ENCODE measurements at regions not wholly inside any gene's neighbourhood (a gene's known extent, or its start where the extent isn't known, plus 50 kb on each side); places are given as distances from the start of the nearest gene placed in this dataset.

GRCh38 chr16:6407596-6407995 lies 925.0 kb upstream of the RBFOX1 start:
- intact Hi-C loops (cut with micrococcal nuclease), result no loop called here
- Histone ChIP-seq H2AFZ (ENCODE audit: low read length) (no peak overlapping the region), H3K36me3 (ENCODE audit: low read depth, low read length) (no peaks in the 10 kb centered on the region), H3F3A (ENCODE audit: low read length, unreplicated experiment) (no peaks in the 10 kb centered on the region), H3K9me3 (ENCODE audit: low read length) (no peaks in the 10 kb centered on the region), H3K4me2 (ENCODE audit: low read length) (no peak overlapping the region), H3K79me2 (ENCODE audit: low read length) (no peaks in the 10 kb centered on the region), H4K20me1 (ENCODE audit: low read length) (no peaks in the 10 kb centered on the region), H3K4me3 (ENCODE audit: low read length) (no peak overlapping the region), H3K9me2 (replicated peaks; ENCODE audit: low read length) (no peaks in the 10 kb centered on the region), H3K27me3 (ENCODE audit: low read length) (no peaks in the 10 kb centered on the region), H3K4me1 (ENCODE audit: insufficient read depth, low read length) (no peaks in the 10 kb centered on the region), H3K27ac (ENCODE audit: low read length) (no peak overlapping the region), H3K9ac (ENCODE audit: low read length) (no peak overlapping the region)
- ChIA-PET POLR2A (ENCODE audit: unreplicated experiment) (no interaction called here), CTCF (no interaction called here)
- no peak for DNase-seq
- no peak for ATAC-seq
- TF ChIP-seq CTCF (conservative IDR thresholded peaks at IDR 0.05; ENCODE audit: low read depth, low read length), result no peak
- TF ChIP-seq EZH2 (IDR thresholded peaks at IDR 0.05; ENCODE audit: low read length, unreplicated experiment), result no peak
- BruUV-seq (replicated peaks), result no TSS peak

- CTCF ChIA-PET, result no interaction called here
- Histone ChIP-seq H3K4me2 (ENCODE audit: low read length) (no peak overlapping the region), H3F3A (ENCODE audit: low read length, unreplicated experiment) (no peaks in the 10 kb centered on the region), H2AFZ (ENCODE audit: low read length) (no peak overlapping the region), H3K79me2 (ENCODE audit: low read length) (no peaks in the 10 kb centered on the region), H3K27me3 (ENCODE audit: low read length) (no peaks in the 10 kb centered on the region), H3K9me2 (replicated peaks; ENCODE audit: low read length) (no peaks in the 10 kb centered on the region), H3K9me3 (ENCODE audit: low read length) (0 out of 2 replicates have a peak, but pooled peaks cover 5% of the 10 kb centered on the region), H3K36me3 (ENCODE audit: low read depth, low read length) (no peaks in the 10 kb centered on the region), H3K27ac (ENCODE audit: low read length) (no peak overlapping the region), H3K4me3 (ENCODE audit: low read length) (no peak overlapping the region), H3K4me1 (ENCODE audit: insufficient read depth, low read length) (no peaks in the 10 kb centered on the region), H4K20me1 (ENCODE audit: low read length) (no peaks in the 10 kb centered on the region), H3K9ac (ENCODE audit: low read length) (no peak overlapping the region)
- no TSS peak for BruUV-seq (replicated peaks)
- POLR2A ChIA-PET (ENCODE audit: unreplicated experiment), result no interaction called here
- no peak for TF ChIP-seq EZH2phosphoT487 (IDR thresholded peaks at IDR 0.05; ENCODE audit: borderline replicate concordance, low read length)
- TF ChIP-seq CTCF (conservative IDR thresholded peaks at IDR 0.05; ENCODE audit: low read depth, low read length), result no peak
- ATAC-seq (no peak), DNase-seq (no peak)
- intact Hi-C loops (cut with micrococcal nuclease), result no loop called here
Measured at GRCh38 chr16:6406028-6406427, 926.6 kb upstream of the RBFOX1 start.

GRCh38 chr16:6382924-6383459 lies 949.7 kb upstream of the RBFOX1 start:
- Histone ChIP-seq H3K36me3 (ENCODE audit: low read depth, low read length) (no peaks in the 10 kb centered on the region), H3K27ac (ENCODE audit: low read length) (no peak overlapping the region), H3K9me3 (ENCODE audit: low read length) (no peaks in the 10 kb centered on the region), H2AFZ (ENCODE audit: low read length) (no peak overlapping the region), H3K27me3 (ENCODE audit: low read length) (no peaks in the 10 kb centered on the region), H3K79me2 (ENCODE audit: low read length) (no peaks in the 10 kb centered on the region), H3K4me1 (ENCODE audit: insufficient read depth, low read length) (no peaks in the 10 kb centered on the region), H3K9ac (ENCODE audit: low read length) (no peak overlapping the region), H4K20me1 (ENCODE audit: low read length) (no peaks in the 10 kb centered on the region), H3K9me2 (replicated peaks; ENCODE audit: low read length) (no peaks in the 10 kb centered on the region), H3K4me3 (ENCODE audit: low read length) (no peak overlapping the region), H3K4me2 (ENCODE audit: low read length) (no peak overlapping the region), H3F3A (ENCODE audit: low read length, unreplicated experiment) (no peaks in the 10 kb centered on the region)
- no peak for TF ChIP-seq EZH2 (IDR thresholded peaks at IDR 0.05; ENCODE audit: low read length, unreplicated experiment)
- no peak for TF ChIP-seq CTCF (conservative IDR thresholded peaks at IDR 0.05; ENCODE audit: low read depth, low read length)
- DNase-seq (no peak), ATAC-seq (no peak)
- ChIA-PET POLR2A (ENCODE audit: unreplicated experiment) (no interaction called here), CTCF (no interaction called here)
- BruUV-seq (replicated peaks), result no TSS peak
- intact Hi-C loops (cut with micrococcal nuclease), result no loop called here
